ENCODE measurements at regions not wholly inside any gene's neighbourhood (a gene's known extent, or its start where the extent isn't known, plus 50 kb on each side); places are given as distances from the start of the nearest gene placed in this dataset.

GRCh38 chr6:115221198-115221597 is 839.5 kb downstream of the FRK start:
- DNase-seq, result no peak
- Mint-ChIP-seq H3K36me3 (ENCODE audit: unreplicated experiment) (peaks cover 4% of the 10 kb centered on the region), H3K9me3 (ENCODE audit: unreplicated experiment) (peaks cover 2% of the 10 kb centered on the region), H3K27ac (ENCODE audit: unreplicated experiment) (no peak overlapping the region), H3K4me3 (ENCODE audit: unreplicated experiment) (no peak overlapping the region), H3K27me3 (ENCODE audit: unreplicated experiment) (no peaks in the 10 kb centered on the region), H3K4me1 (ENCODE audit: low read depth, unreplicated experiment) (no peaks in the 10 kb centered on the region)
- TF ChIP-seq CTCF (IDR thresholded peaks at IDR 0.05; ENCODE audit: partially characterized antibody, unreplicated experiment), result no peak

- Mint-ChIP-seq H3K4me3 (ENCODE audit: unreplicated experiment) (no peak overlapping the region), H3K36me3 (ENCODE audit: unreplicated experiment) (peaks cover 4% of the 10 kb centered on the region), H3K4me1 (ENCODE audit: low read depth, unreplicated experiment) (no peaks in the 10 kb centered on the region), H3K27ac (ENCODE audit: unreplicated experiment) (no peak overlapping the region), H3K9me3 (ENCODE audit: unreplicated experiment) (peaks cover 2% of the 10 kb centered on the region), H3K27me3 (ENCODE audit: unreplicated experiment) (no peaks in the 10 kb centered on the region)
- no peak for TF ChIP-seq CTCF (IDR thresholded peaks at IDR 0.05; ENCODE audit: partially characterized antibody, unreplicated experiment)
- DNase-seq, result no peak
Observed at GRCh38 chr6:115220551-115221159, 840.0 kb downstream of the FRK start.

- DNase-seq, result no peak
- Mint-ChIP-seq H3K9me3 (ENCODE audit: unreplicated experiment) (peaks cover 2% of the 10 kb centered on the region), H3K27me3 (ENCODE audit: unreplicated experiment) (no peaks in the 10 kb centered on the region), H3K4me3 (ENCODE audit: unreplicated experiment) (no peak overlapping the region), H3K27ac (ENCODE audit: unreplicated experiment) (no peak overlapping the region), H3K36me3 (ENCODE audit: unreplicated experiment) (peaks cover 4% of the 10 kb centered on the region), H3K4me1 (ENCODE audit: low read depth, unreplicated experiment) (no peaks in the 10 kb centered on the region)
- no peak for TF ChIP-seq CTCF (IDR thresholded peaks at IDR 0.05; ENCODE audit: partially characterized antibody, unreplicated experiment)
Observed at GRCh38 chr6:115219645-115220044, 841.0 kb downstream of the FRK start.

- Mint-ChIP-seq H3K27ac (ENCODE audit: unreplicated experiment) (no peak overlapping the region), H3K4me1 (ENCODE audit: low read depth, unreplicated experiment) (no peaks in the 10 kb centered on the region), H3K27me3 (ENCODE audit: unreplicated experiment) (no peaks in the 10 kb centered on the region), H3K4me3 (ENCODE audit: unreplicated experiment) (no peak overlapping the region), H3K9me3 (ENCODE audit: unreplicated experiment) (peaks cover 2% of the 10 kb centered on the region), H3K36me3 (ENCODE audit: unreplicated experiment) (peaks cover 3% of the 10 kb centered on the region)
- no peak for TF ChIP-seq CTCF (IDR thresholded peaks at IDR 0.05; ENCODE audit: partially characterized antibody, unreplicated experiment)
- no peak for DNase-seq
Observed at GRCh38 chr6:115216835-115217234, 843.9 kb downstream of the FRK start.

GRCh38 chr6:115214283-115214682 is 846.4 kb downstream of the FRK start:
- Mint-ChIP-seq H3K4me1 (ENCODE audit: low read depth, unreplicated experiment) (no peaks in the 10 kb centered on the region), H3K4me3 (ENCODE audit: unreplicated experiment) (no peak overlapping the region), H3K9me3 (ENCODE audit: unreplicated experiment) (peaks cover 3% of the 10 kb centered on the region), H3K27ac (ENCODE audit: unreplicated experiment) (no peak overlapping the region), H3K36me3 (ENCODE audit: unreplicated experiment) (peaks cover 6% of the 10 kb centered on the region), H3K27me3 (ENCODE audit: unreplicated experiment) (no peaks in the 10 kb centered on the region)
- no peak for DNase-seq
- TF ChIP-seq CTCF (IDR thresholded peaks at IDR 0.05; ENCODE audit: partially characterized antibody, unreplicated experiment), result no peak
